H9 (cell line): ENCODE measurements at regions not wholly inside any gene's neighbourhood (a gene's known extent, or its start where the extent isn't known, plus 50 kb on each side); places are given as distances from the start of the nearest gene placed in this dataset.

ENCODE experiments used
- DNase-seq: peaks from one replicate; pipeline ENCODE4 v3.0.0-alpha.2; 2017
- H2AFZ ChIP-seq: one replicate; pipeline ENCODE4 v1.6.1; 2013; ENCODE audit warnings: mild to moderate bottlenecking, low read length, control low read depth, moderate library complexity
- H2AK5ac ChIP-seq: 2 replicates; pipeline ENCODE4 v1.6.1; 2013; ENCODE audit warnings: low read length, control low read depth, mixed read lengths; ENCODE audit not compliant: insufficient read length
- H2BK120ac ChIP-seq: one replicate; pipeline ENCODE4 v1.6.1; 2013; ENCODE audit warnings: low read depth, mild to moderate bottlenecking, low read length, control low read depth, inconsistent platforms; ENCODE audit not compliant: poor library complexity, severe bottlenecking
- H2BK12ac ChIP-seq: 2 replicates; pipeline ENCODE4 v1.6.1; 2013; ENCODE audit warnings: low read length, control low read depth, mixed read lengths, low read depth; ENCODE audit not compliant: insufficient read length
- H2BK15ac ChIP-seq: 2 replicates; pipeline ENCODE4 v1.6.1; 2013; ENCODE audit warnings: low read depth, low read length, control low read depth
- H2BK20ac ChIP-seq: one replicate; pipeline ENCODE4 v1.6.1; 2013; ENCODE audit warnings: low read depth, mild to moderate bottlenecking, low read length, control low read depth, inconsistent platforms; ENCODE audit not compliant: poor library complexity, severe bottlenecking
- H2BK5ac ChIP-seq: 2 replicates; pipeline ENCODE4 v1.6.1; 2013; ENCODE audit warnings: low read length, control low read depth, mixed read lengths; ENCODE audit not compliant: insufficient read length
- H3K14ac ChIP-seq: 2 replicates; pipeline ENCODE4 v1.6.1; 2013; ENCODE audit warnings: low read length, control low read depth; ENCODE audit not compliant: insufficient read depth
- H3K18ac ChIP-seq: 2 replicates; pipeline ENCODE4 v1.6.1; 2013; ENCODE audit warnings: low read depth, mild to moderate bottlenecking, mixed read lengths, low read length, control low read depth; ENCODE audit not compliant: insufficient read length
- H3K23ac ChIP-seq: 2 replicates; pipeline ENCODE4 v1.6.1; 2013; ENCODE audit warnings: low read length, control low read depth, mixed read lengths, low read depth; ENCODE audit not compliant: insufficient read length
- H3K23me2 ChIP-seq: 2 replicates; pipeline ENCODE4 v1.6.1; 2013; ENCODE audit warnings: low read depth, mild to moderate bottlenecking, mixed read lengths, low read length, control low read depth; ENCODE audit not compliant: insufficient read length, poor library complexity, severe bottlenecking
- H3K27ac ChIP-seq: 2 replicates; pipeline ENCODE4 v1.5.1; 2013; ENCODE audit warnings: low read length, control low read depth, mixed read lengths, low read depth; ENCODE audit not compliant: insufficient read length
- H3K27me3 ChIP-seq: 2 replicates; pipeline ENCODE4 v1.6.1; 2013; ENCODE audit warnings: low read length, control low read depth, inconsistent platforms; ENCODE audit not compliant: insufficient read depth
- H3K4ac ChIP-seq: 2 replicates; pipeline ENCODE4 v1.6.1; 2013; ENCODE audit warnings: low read depth, mild to moderate bottlenecking, control low read depth, inconsistent platforms, low read length, moderate library complexity
- H3K4me1 ChIP-seq: 2 replicates; pipeline ENCODE4 v1.6.1; 2013; ENCODE audit warnings: low read length, control low read depth, inconsistent platforms; ENCODE audit not compliant: insufficient read depth
- H3K4me2 ChIP-seq: 2 replicates; pipeline ENCODE4 v1.6.1; 2013; ENCODE audit warnings: low read length, control low read depth, mixed read lengths; ENCODE audit not compliant: insufficient read length, insufficient read depth
- H3K56ac ChIP-seq: 2 replicates; pipeline ENCODE4 v1.6.1; 2013; ENCODE audit warnings: low read depth, mild to moderate bottlenecking, mixed read lengths, low read length, control low read depth; ENCODE audit not compliant: insufficient read length
- H3K79me1 ChIP-seq: 2 replicates; pipeline ENCODE4 v1.6.1; 2013; ENCODE audit warnings: low read depth, mild to moderate bottlenecking, moderate library complexity, low read length, control low read depth, inconsistent platforms; ENCODE audit not compliant: insufficient read depth, poor library complexity, severe bottlenecking
- H3K79me2 ChIP-seq: 2 replicates; pipeline ENCODE4 v1.6.1; 2013; ENCODE audit warnings: low read length, control low read depth, inconsistent platforms; ENCODE audit not compliant: insufficient read depth
- H3K9ac ChIP-seq: 2 replicates; pipeline ENCODE4 v1.6.1; 2013; ENCODE audit warnings: low read length, control low read depth, mixed read lengths; ENCODE audit not compliant: insufficient read length; ENCODE audit errors: extremely low read depth
- H3K9me3 ChIP-seq: one replicate; pipeline ENCODE4 v1.6.1; 2013; ENCODE audit warnings: low read depth, low read length, inconsistent platforms; ENCODE audit not compliant: control insufficient read depth
- H3T11ph ChIP-seq: one replicate; pipeline ENCODE4 v1.6.1; 2013; ENCODE audit warnings: mild to moderate bottlenecking, low read length, control low read depth, inconsistent platforms
- H4K20me1 ChIP-seq: one replicate; pipeline ENCODE4 v1.6.1; 2013; ENCODE audit not compliant: control insufficient read depth, insufficient read length, insufficient read depth
- H4K5ac ChIP-seq: 2 replicates; pipeline ENCODE4 v1.6.1; 2013; ENCODE audit warnings: low read depth, mild to moderate bottlenecking, mixed read lengths, low read length, control low read depth; ENCODE audit not compliant: insufficient read length
- H4K8ac ChIP-seq: replicated peaks from 2 replicates; pipeline ENCODE4 v1.6.1; 2013; ENCODE audit warnings: low read length, control low read depth, mixed read lengths, low read depth; ENCODE audit not compliant: insufficient read length
- H4K91ac ChIP-seq: 2 replicates; pipeline ENCODE4 v1.6.1; 2013; ENCODE audit warnings: low read depth, mild to moderate bottlenecking, moderate library complexity, mixed read lengths, low read length, control low read depth; ENCODE audit not compliant: insufficient read length
- H3K27ac Mint-ChIP-seq, 3 experiments: 2 replicates in 2 of 3; 3 replicates in 1 of 3; pipeline ENCODE4 v1.8.0; 2020 to 2021; ENCODE audit warnings: mixed read lengths in 3 of 3, mild to moderate bottlenecking in 1 of 3, moderate library complexity in 1 of 3
- H3K27me3 Mint-ChIP-seq: 2 replicates; pipeline ENCODE4 v1.8.0; 2021; ENCODE audit warnings: low read depth, mild to moderate bottlenecking, moderate library complexity, mixed read lengths
- H3K36me3 Mint-ChIP-seq, 3 experiments: 2 replicates in 2 of 3; 3 replicates in 1 of 3; pipeline ENCODE4 v1.8.0; 2020 to 2021; ENCODE audit warnings: low read depth in 3 of 3, mixed read lengths in 3 of 3; ENCODE audit not compliant: insufficient read depth in 1 of 3
- H3K4me1 Mint-ChIP-seq, 2 experiments: 2 replicates each; pipeline ENCODE4 v1.8.0; 2020; ENCODE audit warnings: mixed read lengths in 2 of 2
- H3K4me3 Mint-ChIP-seq, 2 experiments: 2 replicates in 1 of 2; 3 replicates in 1 of 2; pipeline ENCODE4 v1.8.0; 2020 to 2021; ENCODE audit warnings: mild to moderate bottlenecking in 2 of 2, mixed read lengths in 2 of 2, moderate library complexity in 1 of 2
- H3K9me3 Mint-ChIP-seq, 2 experiments: 2 replicates in 1 of 2; 3 replicates in 1 of 2; pipeline ENCODE4 v1.8.0; 2020; ENCODE audit warnings: mild to moderate bottlenecking in 2 of 2, mixed read lengths in 2 of 2, moderate library complexity in 1 of 2
- CTCF ChIP-seq: fragments of 200-600 bp; sonication (generic); conservative IDR thresholded peaks from 3 replicates; pipeline ENCODE4 v1.8.0; 2021; ENCODE audit warnings: antibody characterized with exemption, mild to moderate bottlenecking
- WGBS: extraction: QIAGEN DNeasy Blood & Tissue Kit; methylation state at CpG from one replicate; pipeline ENCODE4 v1.1.7; 2013; ENCODE audit warnings: missing lambda C conversion rate, low lambda C conversion rate, mixed read lengths; ENCODE audit not compliant: insufficient read length; ENCODE audit errors: extremely low coverage; 5-methylcytosine and 5-hydroxymethylcytosine counted together

- H2BK5ac ChIP-seq, result no peak overlapping the region
- H3K27ac ChIP-seq, result no peak overlapping the region
- H4K8ac ChIP-seq, result no peak overlapping the region
- no peak overlapping the region for H2AK5ac ChIP-seq
- H4K5ac ChIP-seq, result no peak overlapping the region
- H3K14ac ChIP-seq, result no peak overlapping the region
- no peak overlapping the region for H3K4me2 ChIP-seq
- no peaks in the 10 kb centered on the region for H3K9me3 ChIP-seq
- H3K56ac ChIP-seq, result no peak overlapping the region
- H4K91ac ChIP-seq, result no peak overlapping the region
- H3K4me1 ChIP-seq, result no peaks in the 10 kb centered on the region
- Mint-ChIP-seq H3K9me3 (no peaks in the 10 kb centered on the region), H3K4me1 (peaks cover 0 to 8% of the 10 kb centered on the region in 2 experiments; a peak in 2 of 4 replicates), H3K4me3 (no peak overlapping the region), H3K27me3 (peaks cover 48% of the 10 kb centered on the region), H3K36me3 (no peaks in the 10 kb centered on the region), H3K27ac (no peak overlapping the region)
- TF ChIP-seq CTCF, result no peak
- no peak overlapping the region for H3K23ac ChIP-seq
- no peak overlapping the region for H2BK12ac ChIP-seq
- no peak overlapping the region for H2BK120ac ChIP-seq
- H3K4ac ChIP-seq, result no peak overlapping the region
- no peak overlapping the region for H2BK20ac ChIP-seq
- no peak overlapping the region for H3K18ac ChIP-seq
- no peak overlapping the region for H2AFZ ChIP-seq
- no peaks in the 10 kb centered on the region for H3K79me2 ChIP-seq
- H3K27me3 ChIP-seq, result no peaks in the 10 kb centered on the region; the same call in 1 of the 2 replicates
- no peak overlapping the region for H2BK15ac ChIP-seq
- no peaks in the 10 kb centered on the region for H4K20me1 ChIP-seq
- H3T11ph ChIP-seq, result no peak overlapping the region
- no peak for DNase-seq
- H3K79me1 ChIP-seq, result no peaks in the 10 kb centered on the region
- no peak overlapping the region for H3K9ac ChIP-seq
- WGBS, result 100% methylated on average over 1 of the region's 11 CpGs
- no peaks in the 10 kb centered on the region for H3K23me2 ChIP-seq
These were observed 121.3 kb upstream of the SPACA7 start for GRCh38 chr13:112254900-112255299.
